ENCODE measurements at regions not wholly inside any gene's neighbourhood (a gene's known extent, or its start where the extent isn't known, plus 50 kb on each side); places are given as distances from the start of the nearest gene placed in this dataset.

DNA sequence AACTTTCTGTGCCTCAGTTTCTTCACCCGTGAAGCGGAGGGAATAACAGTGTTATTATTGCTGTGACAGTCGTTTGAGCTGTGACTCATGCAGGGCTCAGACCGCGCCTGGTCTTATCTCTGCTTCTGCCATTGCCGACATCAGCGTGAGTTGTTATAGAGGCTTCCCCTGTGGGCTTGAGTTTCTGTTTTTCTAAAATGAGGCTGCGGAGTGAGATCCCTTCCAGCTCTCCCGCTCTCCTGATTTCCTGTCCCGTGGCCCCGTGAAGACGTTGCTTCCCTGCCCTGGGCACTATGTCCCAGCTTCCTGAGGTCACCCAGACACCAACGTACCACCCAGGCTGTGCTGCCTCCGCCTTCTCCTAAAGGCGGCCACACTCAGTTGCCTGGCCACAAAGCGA lies 278.5 kb downstream of the BMP7 start:
- TF ChIP-seq POLR2AphosphoS5 (IDR thresholded peaks at IDR 0.05; ENCODE audit: borderline replicate concordance, low read depth, low read length) (no peak), EZH2 (IDR thresholded peaks at IDR 0.05) (no peak)
